Vagina (tissue), 2 donors: ENCODE measurements at regions not wholly inside any gene's neighbourhood (a gene's known extent, or its start where the extent isn't known, plus 50 kb on each side); places are given as distances from the start of the nearest gene placed in this dataset.

Experiments used
- CTCF ChIP-seq, 3 experiments: fragments of 450-650 bp in 2 of 3; fragments of 200-600 bp in 1 of 3; sonication (generic) in 1 of 3; IDR thresholded peaks; one replicate each; pipeline ENCODE4 v1.5.1; 2017 to 2019; ENCODE audit warnings: antibody characterized with exemption in 3 of 3, mild to moderate bottlenecking in 2 of 3, moderate library complexity in 2 of 3
- POLR2A ChIP-seq, 2 donors: fragments of 450-650 bp; IDR thresholded peaks; one replicate each; pipeline ENCODE4 v1.6.1; 2017; ENCODE audit warnings: antibody characterized with exemption in 2 of 2, mild to moderate bottlenecking in 2 of 2, moderate library complexity in 2 of 2
- POLR2AphosphoS5 ChIP-seq, 2 donors: sonication (generic); formaldehyde crosslinking; IDR thresholded peaks; one replicate each; pipeline ENCODE4 v1.9.0; 2017; ENCODE audit warnings: antibody characterized with exemption in 2 of 2, mild to moderate bottlenecking in 2 of 2, low read depth in 1 of 2; ENCODE audit not compliant: insufficient read depth in 1 of 2

DNA sequence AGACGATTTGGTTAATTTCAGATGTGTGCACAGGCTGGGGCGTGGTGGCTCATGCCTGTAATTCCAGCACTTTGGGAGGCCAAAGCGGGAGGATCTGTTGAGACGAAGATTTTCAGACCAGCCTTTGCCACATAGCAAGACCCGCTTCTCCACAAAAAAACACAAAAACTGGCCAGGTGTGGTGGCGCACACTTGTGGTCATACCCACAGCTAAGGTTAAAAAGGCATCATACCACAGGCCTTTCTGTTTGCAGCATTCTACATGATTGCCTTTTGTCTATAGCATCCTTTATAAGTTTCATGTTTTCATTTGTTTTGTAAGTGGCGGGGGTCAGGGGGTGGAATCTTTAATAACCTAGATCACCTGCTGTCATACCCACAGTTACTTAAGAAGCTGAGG lies 239.9 kb upstream of the NOX3 start:
- TF ChIP-seq POLR2A (IDR thresholded peaks at IDR 0.05) (no peak), CTCF (IDR thresholded peaks at IDR 0.05) (no peak), POLR2AphosphoS5 (IDR thresholded peaks at IDR 0.05; ENCODE audit: insufficient read depth in 1 of 2, low read depth in 1 of 2) (no peak)
